ENCODE measurements at regions not wholly inside any gene's neighbourhood (a gene's known extent, or its start where the extent isn't known, plus 50 kb on each side); places are given as distances from the start of the nearest gene placed in this dataset.
"Not testable (repeated sequence)": the region's sequence is repeated elsewhere in the genome, so short reads cannot be mapped to it uniquely, and the experiment has no call there.

GRCh38 chr1:95509989-95510388, 276.0 kb downstream of the RWDD3 start:
- Histone ChIP-seq H3K27me3 (ENCODE audit: control insufficient read depth, insufficient read depth, low read length) (no peaks in the 10 kb centered on the region), H3K9me3 (ENCODE audit: control insufficient read depth, insufficient read depth, low read length) (no peaks in the 10 kb centered on the region), H3K4me1 (ENCODE audit: control insufficient read depth, insufficient read depth, low read length) (peaks cover 1% of the 10 kb centered on the region; the same call in 1 of the 2 replicates), H3K36me3 (ENCODE audit: control insufficient read depth, insufficient read depth, low read length) (no peaks in the 10 kb centered on the region), H3K4me3 (ENCODE audit: low read length) (no peak overlapping the region), H3K27ac (ENCODE audit: low read length) (no peak overlapping the region)
- no CpG with 5 or more reads among the region's 8 CpGs for WGBS (ENCODE audit: insufficient coverage, insufficient read length)
- no peak for DNase-seq (ENCODE audit: low read depth, low spot score)

GRCh38 chr1:95512925-95513324, 278.9 kb downstream of the RWDD3 start:
- H3K4me3 ChIP-seq (ENCODE audit: low read length): no peak overlapping the region
- no peak for DNase-seq (ENCODE audit: low read depth, low spot score)
- no peak overlapping the region for H3K27ac ChIP-seq (ENCODE audit: low read length)
- H3K9me3 ChIP-seq (ENCODE audit: control insufficient read depth, insufficient read depth, low read length): no peaks in the 10 kb centered on the region
- H3K27me3 ChIP-seq (ENCODE audit: control insufficient read depth, insufficient read depth, low read length): no peaks in the 10 kb centered on the region
- H3K4me1 ChIP-seq (ENCODE audit: control insufficient read depth, insufficient read depth, low read length): peaks cover 1% of the 10 kb centered on the region; the same call in 1 of the 2 replicates
- no CpG with 5 or more reads among the region's 1 CpG for WGBS (ENCODE audit: insufficient coverage, insufficient read length)
- no peaks in the 10 kb centered on the region for H3K36me3 ChIP-seq (ENCODE audit: control insufficient read depth, insufficient read depth, low read length)

DNA sequence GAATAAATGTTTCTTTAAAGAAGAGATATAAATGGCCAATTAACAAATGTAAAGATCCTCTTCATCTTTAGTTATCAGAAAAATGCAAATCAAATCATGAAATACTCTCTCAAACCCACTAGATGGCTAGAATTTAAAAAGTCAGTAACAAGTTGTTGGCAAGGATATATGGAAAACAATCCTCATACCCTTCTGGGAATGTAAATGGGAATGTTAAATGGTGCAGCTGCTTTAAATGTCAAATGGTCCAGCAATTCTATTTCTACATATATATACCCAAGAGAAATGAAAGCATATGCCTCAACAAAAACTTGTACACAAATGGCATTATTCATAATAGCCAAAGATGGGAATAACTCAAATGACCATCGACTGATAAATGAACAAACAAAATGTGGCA, 283.5 kb downstream of the RWDD3 start:
- Histone ChIP-seq H3K36me3 (ENCODE audit: control insufficient read depth, insufficient read depth, low read length) (no peaks in the 10 kb centered on the region), H3K9me3 (ENCODE audit: control insufficient read depth, insufficient read depth, low read length) (no peaks in the 10 kb centered on the region), H3K27ac (ENCODE audit: low read length) (no peak overlapping the region), H3K4me1 (ENCODE audit: control insufficient read depth, insufficient read depth, low read length) (peaks cover 1% of the 10 kb centered on the region; the same call in 1 of the 2 replicates), H3K27me3 (ENCODE audit: control insufficient read depth, insufficient read depth, low read length) (no peaks in the 10 kb centered on the region), H3K4me3 (ENCODE audit: low read length) (no peak overlapping the region)
- no peak for DNase-seq (ENCODE audit: low read depth, low spot score)
- no CpG with 5 or more reads among the region's 1 CpG for WGBS (ENCODE audit: insufficient coverage, insufficient read length)

GRCh38 chr1:95518310-95518709, 284.3 kb downstream of the RWDD3 start:
- Histone ChIP-seq H3K4me3 (ENCODE audit: low read length) (no peak overlapping the region), H3K4me1 (ENCODE audit: control insufficient read depth, insufficient read depth, low read length) (peaks cover 1% of the 10 kb centered on the region; the same call in 1 of the 2 replicates), H3K27me3 (ENCODE audit: control insufficient read depth, insufficient read depth, low read length) (no peaks in the 10 kb centered on the region), H3K36me3 (ENCODE audit: control insufficient read depth, insufficient read depth, low read length) (no peaks in the 10 kb centered on the region), H3K27ac (ENCODE audit: low read length) (no peak overlapping the region), H3K9me3 (ENCODE audit: control insufficient read depth, insufficient read depth, low read length) (no peaks in the 10 kb centered on the region)
- DNase-seq (ENCODE audit: low read depth, low spot score): no peak
- no CpG with 5 or more reads among the region's 1 CpG for WGBS (ENCODE audit: insufficient coverage, insufficient read length)

GRCh38 chr1:95520390-95520789, 286.4 kb downstream of the RWDD3 start:
- no peak overlapping the region for H3K27ac ChIP-seq (ENCODE audit: low read length)
- WGBS (ENCODE audit: insufficient coverage, insufficient read length): no CpG with 5 or more reads among the region's 2 CpGs
- no peak for DNase-seq (ENCODE audit: low read depth, low spot score)

DNA sequence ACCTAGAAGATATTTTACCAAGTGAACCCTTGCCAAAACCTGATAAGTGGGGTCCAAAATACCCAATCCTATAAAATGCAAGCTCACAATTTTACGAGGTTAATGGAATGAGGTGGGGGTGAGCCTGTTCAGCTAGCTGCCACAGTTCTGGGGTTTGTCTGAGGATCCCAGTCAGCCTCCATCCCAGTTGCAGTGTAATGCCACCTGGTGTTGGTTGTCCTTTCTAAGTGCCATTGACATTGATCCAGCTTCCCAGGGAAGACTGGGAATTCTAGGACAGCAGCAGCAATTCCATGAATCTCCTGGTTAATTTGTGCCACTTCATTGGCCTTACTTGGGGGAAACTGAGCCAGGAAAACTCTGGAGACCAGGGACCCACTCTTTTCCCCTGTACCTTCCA, 298.3 kb downstream of the RWDD3 start:
- no peaks in the 10 kb centered on the region for H3K9me3 ChIP-seq (ENCODE audit: control insufficient read depth, insufficient read depth, low read length)
- WGBS (ENCODE audit: insufficient coverage, insufficient read length): no CpG with 5 or more reads among the region's 1 CpG
- no peak overlapping the region for H3K27ac ChIP-seq (ENCODE audit: low read length)
- no peak for DNase-seq (ENCODE audit: low read depth, low spot score)
- no peak overlapping the region for H3K4me3 ChIP-seq (ENCODE audit: low read length)
- H3K36me3 ChIP-seq (ENCODE audit: control insufficient read depth, insufficient read depth, low read length): no peaks in the 10 kb centered on the region
- no peaks in the 10 kb centered on the region for H3K27me3 ChIP-seq (ENCODE audit: control insufficient read depth, insufficient read depth, low read length)
- H3K4me1 ChIP-seq (ENCODE audit: control insufficient read depth, insufficient read depth, low read length): no peaks in the 10 kb centered on the region

More at GRCh38 chr1:95520390-95520789, 286.4 kb downstream of the RWDD3 start:
- Histone ChIP-seq H3K27me3 (ENCODE audit: control insufficient read depth, insufficient read depth, low read length) (no peaks in the 10 kb centered on the region), H3K9me3 (ENCODE audit: control insufficient read depth, insufficient read depth, low read length) (no peaks in the 10 kb centered on the region; the same call in 1 of the 2 replicates), H3K4me3 (ENCODE audit: low read length) (no peak overlapping the region), H3K36me3 (ENCODE audit: control insufficient read depth, insufficient read depth, low read length) (no peaks in the 10 kb centered on the region), H3K4me1 (ENCODE audit: control insufficient read depth, insufficient read depth, low read length) (peaks cover 1% of the 10 kb centered on the region; the same call in 1 of the 2 replicates)

DNA sequence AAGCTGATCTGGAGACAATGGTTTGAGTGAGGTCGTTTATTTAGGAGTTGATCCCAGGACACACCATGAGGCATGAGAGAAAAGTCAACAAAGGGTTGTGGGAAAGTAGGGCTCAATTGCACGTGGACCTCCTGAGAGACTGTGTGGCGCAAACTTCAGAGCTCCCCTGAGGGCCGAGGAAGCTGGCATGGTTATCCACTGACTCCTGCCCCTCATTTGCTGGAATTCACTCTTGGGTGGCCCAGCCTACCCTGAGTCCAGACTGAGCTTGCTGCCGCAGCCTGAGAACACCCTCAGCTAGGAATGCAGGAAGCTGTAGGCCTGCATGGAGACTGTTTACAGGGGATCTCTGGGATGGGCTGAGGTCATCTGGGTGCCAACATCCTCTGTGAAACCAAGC, 301.0 kb downstream of the RWDD3 start:
- no peak for DNase-seq (ENCODE audit: low read depth, low spot score)
- Histone ChIP-seq H3K36me3 (ENCODE audit: control insufficient read depth, insufficient read depth, low read length) (no peaks in the 10 kb centered on the region), H3K4me3 (ENCODE audit: low read length) (no peak overlapping the region), H3K27ac (ENCODE audit: low read length) (no peak overlapping the region), H3K4me1 (ENCODE audit: control insufficient read depth, insufficient read depth, low read length) (no peaks in the 10 kb centered on the region), H3K27me3 (ENCODE audit: control insufficient read depth, insufficient read depth, low read length) (no peaks in the 10 kb centered on the region), H3K9me3 (ENCODE audit: control insufficient read depth, insufficient read depth, low read length) (no peaks in the 10 kb centered on the region)
- WGBS (ENCODE audit: insufficient coverage, insufficient read length): no CpG with 5 or more reads among the region's 5 CpGs

GRCh38 chr1:95535614-95536013, 301.6 kb downstream of the RWDD3 start:
- Histone ChIP-seq H3K27ac (ENCODE audit: low read length) (no peak overlapping the region), H3K27me3 (ENCODE audit: control insufficient read depth, insufficient read depth, low read length) (no peaks in the 10 kb centered on the region), H3K9me3 (ENCODE audit: control insufficient read depth, insufficient read depth, low read length) (no peaks in the 10 kb centered on the region), H3K36me3 (ENCODE audit: control insufficient read depth, insufficient read depth, low read length) (no peaks in the 10 kb centered on the region), H3K4me3 (ENCODE audit: low read length) (no peak overlapping the region), H3K4me1 (ENCODE audit: control insufficient read depth, insufficient read depth, low read length) (no peaks in the 10 kb centered on the region)
- no peak for DNase-seq (ENCODE audit: low read depth, low spot score)
- no CpG with 5 or more reads among the region's 4 CpGs for WGBS (ENCODE audit: insufficient coverage, insufficient read length)

GRCh38 chr1:95536501-95536900, 302.5 kb downstream of the RWDD3 start:
- no peaks in the 10 kb centered on the region for H3K4me1 ChIP-seq (ENCODE audit: control insufficient read depth, insufficient read depth, low read length)
- no peak for DNase-seq (ENCODE audit: low read depth, low spot score)
- no peaks in the 10 kb centered on the region for H3K36me3 ChIP-seq (ENCODE audit: control insufficient read depth, insufficient read depth, low read length)
- no CpG with 5 or more reads among the region's 5 CpGs for WGBS (ENCODE audit: insufficient coverage, insufficient read length)
- H3K27ac ChIP-seq (ENCODE audit: low read length): no peak overlapping the region
- H3K4me3 ChIP-seq (ENCODE audit: low read length): no peak overlapping the region
- no peaks in the 10 kb centered on the region for H3K9me3 ChIP-seq (ENCODE audit: control insufficient read depth, insufficient read depth, low read length)
- H3K27me3 ChIP-seq (ENCODE audit: control insufficient read depth, insufficient read depth, low read length): no peaks in the 10 kb centered on the region

DNA sequence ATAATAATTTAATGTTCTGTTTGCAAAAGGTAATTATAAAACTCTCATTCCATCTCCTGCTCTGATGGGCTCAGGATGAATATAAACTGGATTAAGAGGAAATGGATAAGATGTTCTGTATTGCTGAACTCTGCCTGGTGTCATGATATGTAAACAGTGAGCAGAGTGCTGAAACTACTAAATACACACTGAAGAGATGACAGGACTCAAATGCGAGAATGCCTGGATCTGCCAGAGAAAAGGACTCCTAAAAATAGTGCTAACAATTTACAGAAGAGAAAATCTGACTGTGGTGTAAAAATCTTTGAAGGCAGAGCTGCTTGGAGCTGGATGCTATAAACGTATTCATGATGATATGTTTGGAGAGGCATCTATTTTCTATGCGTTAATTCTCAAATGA, 303.2 kb downstream of the RWDD3 start:
- Histone ChIP-seq H3K27ac (ENCODE audit: low read length) (no peak overlapping the region), H3K36me3 (ENCODE audit: control insufficient read depth, insufficient read depth, low read length) (no peaks in the 10 kb centered on the region), H3K4me3 (ENCODE audit: low read length) (no peak overlapping the region), H3K9me3 (ENCODE audit: control insufficient read depth, insufficient read depth, low read length) (no peaks in the 10 kb centered on the region), H3K4me1 (ENCODE audit: control insufficient read depth, insufficient read depth, low read length) (no peaks in the 10 kb centered on the region), H3K27me3 (ENCODE audit: control insufficient read depth, insufficient read depth, low read length) (no peaks in the 10 kb centered on the region)
- no CpG with 5 or more reads among the region's 3 CpGs for WGBS (ENCODE audit: insufficient coverage, insufficient read length)
- DNase-seq (ENCODE audit: low read depth, low spot score): no peak

DNA sequence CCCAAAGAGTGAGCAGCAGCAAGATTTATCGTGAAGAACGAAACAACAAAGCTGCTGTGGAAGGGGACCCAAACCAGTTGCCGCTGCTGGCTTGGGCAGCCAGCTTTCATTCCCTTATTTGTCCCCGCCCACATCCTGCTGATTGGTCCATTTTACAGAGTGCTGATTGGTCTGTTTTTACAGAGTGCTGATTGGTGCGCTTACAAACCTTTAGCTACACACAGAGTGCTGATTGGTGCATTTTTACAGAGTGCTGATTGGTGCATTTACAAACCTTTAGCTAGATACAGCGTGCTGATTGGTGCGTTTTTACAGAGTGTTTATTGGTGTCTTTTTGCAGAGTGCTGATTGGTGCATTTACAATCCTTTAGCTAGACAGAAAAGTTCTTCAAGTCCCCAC, 304.2 kb downstream of the RWDD3 start:
- H3K4me3 ChIP-seq (ENCODE audit: low read length); H3K36me3 ChIP-seq (ENCODE audit: control insufficient read depth, insufficient read depth, low read length); H3K4me1 ChIP-seq (ENCODE audit: control insufficient read depth, insufficient read depth, low read length); H3K9me3 ChIP-seq (ENCODE audit: control insufficient read depth, insufficient read depth, low read length); H3K27ac ChIP-seq (ENCODE audit: low read length); H3K27me3 ChIP-seq (ENCODE audit: control insufficient read depth, insufficient read depth, low read length); DNase-seq (ENCODE audit: low read depth, low spot score): not testable (repeated sequence)
- no CpG with 5 or more reads among the region's 7 CpGs for WGBS (ENCODE audit: insufficient coverage, insufficient read length)

All from iPS DF 6.9 (cell line).